ENCODE measurements at regions not wholly inside any gene's neighbourhood (a gene's known extent, or its start where the extent isn't known, plus 50 kb on each side); places are given as distances from the start of the nearest gene placed in this dataset.

DNA sequence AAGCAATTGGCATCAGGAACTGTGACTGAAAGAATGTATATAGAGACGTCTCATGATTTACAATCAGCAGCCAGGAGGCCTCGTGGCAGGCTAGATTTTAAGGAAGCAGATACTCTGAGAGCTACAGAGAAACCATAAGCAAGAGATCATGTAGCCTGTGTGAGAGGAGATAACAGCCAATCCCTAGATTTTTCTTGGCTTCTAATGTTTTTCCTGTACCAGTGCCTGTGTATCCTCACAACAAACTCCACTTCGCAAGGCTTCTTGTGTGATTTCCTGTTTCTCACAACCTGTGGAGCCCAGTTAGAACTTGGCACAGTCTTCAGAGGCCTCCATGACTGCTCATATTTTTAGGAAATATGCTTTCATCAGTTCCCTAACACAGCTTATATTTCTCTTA is 147.9 kb downstream of the PTCHD1 start:
- TF ChIP-seq, protein P1, sequence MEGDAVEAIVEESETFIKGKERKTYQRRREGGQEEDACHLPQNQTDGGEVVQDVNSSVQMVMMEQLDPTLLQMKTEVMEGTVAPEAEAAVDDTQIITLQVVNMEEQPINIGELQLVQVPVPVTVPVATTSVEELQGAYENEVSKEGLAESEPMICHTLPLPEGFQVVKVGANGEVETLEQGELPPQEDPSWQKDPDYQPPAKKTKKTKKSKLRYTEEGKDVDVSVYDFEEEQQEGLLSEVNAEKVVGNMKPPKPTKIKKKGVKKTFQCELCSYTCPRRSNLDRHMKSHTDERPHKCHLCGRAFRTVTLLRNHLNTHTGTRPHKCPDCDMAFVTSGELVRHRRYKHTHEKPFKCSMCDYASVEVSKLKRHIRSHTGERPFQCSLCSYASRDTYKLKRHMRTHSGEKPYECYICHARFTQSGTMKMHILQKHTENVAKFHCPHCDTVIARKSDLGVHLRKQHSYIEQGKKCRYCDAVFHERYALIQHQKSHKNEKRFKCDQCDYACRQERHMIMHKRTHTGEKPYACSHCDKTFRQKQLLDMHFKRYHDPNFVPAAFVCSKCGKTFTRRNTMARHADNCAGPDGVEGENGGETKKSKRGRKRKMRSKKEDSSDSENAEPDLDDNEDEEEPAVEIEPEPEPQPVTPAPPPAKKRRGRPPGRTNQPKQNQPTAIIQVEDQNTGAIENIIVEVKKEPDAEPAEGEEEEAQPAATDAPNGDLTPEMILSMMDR (IDR thresholded peaks at IDR 0.05) = no peak
- TF ChIP-seq POLR2A (IDR thresholded peaks at IDR 0.05) = no peak
